Hepatocyte (in vitro differentiated cells): ENCODE measurements at regions not wholly inside any gene's neighbourhood (a gene's known extent, or its start where the extent isn't known, plus 50 kb on each side); places are given as distances from the start of the nearest gene placed in this dataset.

Source experiments
- EZH2 ChIP-seq: fragments of 200-600 bp; sonication (generic); IDR thresholded peaks from 2 replicates; pipeline ENCODE4 v1.6.1; 2016; ENCODE audit warnings: antibody characterized with exemption, mild to moderate bottlenecking, borderline replicate concordance
- TF ChIP-seq, protein P1 (sequence below): fragments of 200-600 bp; sonication (generic); IDR thresholded peaks from 2 replicates; pipeline ENCODE4 v1.5.1; 2016; ENCODE audit warnings: antibody characterized with exemption, mild to moderate bottlenecking; ENCODE audit not compliant: poor library complexity

GRCh38 chr9:18137815-18138214, 336.1 kb upstream of the ADAMTSL1 start:
- TF ChIP-seq, protein P1, sequence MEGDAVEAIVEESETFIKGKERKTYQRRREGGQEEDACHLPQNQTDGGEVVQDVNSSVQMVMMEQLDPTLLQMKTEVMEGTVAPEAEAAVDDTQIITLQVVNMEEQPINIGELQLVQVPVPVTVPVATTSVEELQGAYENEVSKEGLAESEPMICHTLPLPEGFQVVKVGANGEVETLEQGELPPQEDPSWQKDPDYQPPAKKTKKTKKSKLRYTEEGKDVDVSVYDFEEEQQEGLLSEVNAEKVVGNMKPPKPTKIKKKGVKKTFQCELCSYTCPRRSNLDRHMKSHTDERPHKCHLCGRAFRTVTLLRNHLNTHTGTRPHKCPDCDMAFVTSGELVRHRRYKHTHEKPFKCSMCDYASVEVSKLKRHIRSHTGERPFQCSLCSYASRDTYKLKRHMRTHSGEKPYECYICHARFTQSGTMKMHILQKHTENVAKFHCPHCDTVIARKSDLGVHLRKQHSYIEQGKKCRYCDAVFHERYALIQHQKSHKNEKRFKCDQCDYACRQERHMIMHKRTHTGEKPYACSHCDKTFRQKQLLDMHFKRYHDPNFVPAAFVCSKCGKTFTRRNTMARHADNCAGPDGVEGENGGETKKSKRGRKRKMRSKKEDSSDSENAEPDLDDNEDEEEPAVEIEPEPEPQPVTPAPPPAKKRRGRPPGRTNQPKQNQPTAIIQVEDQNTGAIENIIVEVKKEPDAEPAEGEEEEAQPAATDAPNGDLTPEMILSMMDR = no peak
- no peak for TF ChIP-seq EZH2
